Kidney (tissue), 13 donors: ENCODE measurements at regions not wholly inside any gene's neighbourhood (a gene's known extent, or its start where the extent isn't known, plus 50 kb on each side); places are given as distances from the start of the nearest gene placed in this dataset.
A peak's percentile ranks its signal among the peaks of the same experiment; 100 is the strongest.

Experiments used
- DNase-seq, 5 donors: peaks; one replicate each; pipeline ENCODE4 v3.0.0-alpha.2; 2013 to 2020
- FAIRE-seq: peaks from 2 replicates; lab custom pipeline; 2012; peaks lifted over from hg19 to GRCh38; lab: Jason Lieb, UNC
- H3K27ac ChIP-seq, 2 donors: one replicate each; pipeline ENCODE4 v1.7.0; 2013; ENCODE audit warnings: low read depth in 2 of 2, low read length in 2 of 2, inconsistent platforms in 1 of 2
- H3K27me3 ChIP-seq: one replicate; pipeline ENCODE4 v1.7.1; 2013; ENCODE audit warnings: low read length, inconsistent platforms; ENCODE audit not compliant: control insufficient read depth, insufficient read depth
- H3K36me3 ChIP-seq, 3 donors: one replicate each; pipeline versions ENCODE4 v1.7.0 to v1.7.1; 2013; ENCODE audit warnings: low read length in 3 of 3, control low read depth in 1 of 3, inconsistent platforms in 1 of 3; ENCODE audit not compliant: insufficient read depth in 3 of 3, control insufficient read depth in 2 of 3
- H3K4me1 ChIP-seq, 3 donors: one replicate each; pipeline versions ENCODE4 v1.7.0 to v1.7.1; 2013; ENCODE audit warnings: low read length in 3 of 3, inconsistent platforms in 1 of 3, low read depth in 1 of 3; ENCODE audit not compliant: control insufficient read depth in 2 of 3, insufficient read depth in 2 of 3
- H3K4me3 ChIP-seq, 3 donors: one replicate each; pipeline versions ENCODE4 v1.7.0 to v1.8.1; 2013; ENCODE audit warnings: low read length in 3 of 3, control low read depth in 1 of 3, inconsistent platforms in 1 of 3
- H3K9ac ChIP-seq, 3 donors: one replicate each; pipeline versions ENCODE4 v1.7.0 to v1.7.1; 2013; ENCODE audit warnings: low read length in 3 of 3, control low read depth in 1 of 3, inconsistent platforms in 1 of 3
- H3K9me3 ChIP-seq, 3 donors: one replicate each; pipeline versions ENCODE4 v1.7.0 to v1.7.1; 2013; ENCODE audit warnings: low read length in 3 of 3, control low read depth in 1 of 3, inconsistent platforms in 1 of 3; ENCODE audit not compliant: control insufficient read depth in 2 of 3, insufficient read depth in 1 of 3
- intact Hi-C: fragments of 100-400 bp; cut with DNase I; formaldehyde crosslinking; loops from one replicate; pipeline ENCODE4 v1.11.1; 2022
- TF ChIP-seq, protein P1 (sequence below): IDR thresholded peaks from 3 replicates; pipeline ENCODE4 v1.5.1; 2012; ENCODE audit warnings: mild to moderate bottlenecking, moderate library complexity, borderline replicate concordance; ENCODE audit not compliant: insufficient read depth; ENCODE audit errors: extremely low read depth
- donor health status: control.
- donor health status: control.
- donor health status: control.
- donor health status: control.
- donor health status: control.
- donor health status: DM: yes; HTN: yes; CAD: no.
- donor health status: Normal renal cell carcinoma (clear cell type).

DNA sequence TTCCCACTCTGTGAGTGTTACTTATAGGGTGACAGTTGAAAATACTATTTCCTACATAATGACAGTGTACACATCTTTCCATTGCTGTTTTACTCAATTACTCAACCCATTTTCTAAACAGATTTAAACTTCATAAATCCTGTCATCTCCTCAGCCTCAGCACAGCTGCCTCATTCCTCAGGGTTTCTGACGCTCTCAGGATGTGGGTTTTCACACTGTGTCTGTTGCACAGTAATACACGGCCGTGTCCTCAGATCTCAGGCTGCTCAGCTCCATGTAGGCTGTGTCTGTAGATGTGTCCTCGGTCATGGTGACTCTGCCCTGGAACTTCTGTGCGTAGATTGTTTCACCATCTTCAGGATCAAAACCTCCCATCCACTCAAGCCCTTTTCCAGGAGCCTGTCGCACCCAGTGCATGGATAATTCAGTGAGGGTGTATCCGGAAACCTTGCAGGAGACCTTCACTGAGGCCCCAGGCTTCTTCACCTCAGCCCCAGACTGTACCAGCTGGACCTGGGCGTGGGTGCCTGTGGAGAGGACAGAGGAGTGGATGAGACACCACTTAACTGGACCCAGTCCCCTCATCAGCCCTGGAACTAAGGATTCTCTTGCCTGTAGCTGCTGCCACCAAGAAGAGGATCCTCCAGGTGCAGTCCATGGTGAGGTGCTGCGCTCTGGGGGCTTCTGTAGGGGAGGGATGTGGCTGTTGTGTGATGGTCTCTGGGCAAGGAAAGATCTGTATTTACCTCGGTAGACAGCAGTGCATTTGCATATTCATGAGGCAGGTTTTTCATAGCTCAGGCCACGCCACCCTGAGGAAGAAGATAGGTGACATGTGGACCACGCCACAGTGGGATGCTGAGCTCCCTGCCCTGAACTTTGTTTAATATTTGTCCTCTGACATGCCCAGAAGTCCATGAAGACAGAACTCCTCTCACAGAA, 750.2 kb downstream of the TMEM121 start:
- H3K9me3 ChIP-seq, result no peaks in the 10 kb centered on the region
- intact Hi-C loops, result no loop called here
- no peak overlapping the region for H3K4me3 ChIP-seq
- H3K27me3 ChIP-seq, result no peaks in the 10 kb centered on the region
- H3K27ac ChIP-seq, result no peak overlapping the region
- FAIRE-seq, result no peak
- TF ChIP-seq, protein P1, sequence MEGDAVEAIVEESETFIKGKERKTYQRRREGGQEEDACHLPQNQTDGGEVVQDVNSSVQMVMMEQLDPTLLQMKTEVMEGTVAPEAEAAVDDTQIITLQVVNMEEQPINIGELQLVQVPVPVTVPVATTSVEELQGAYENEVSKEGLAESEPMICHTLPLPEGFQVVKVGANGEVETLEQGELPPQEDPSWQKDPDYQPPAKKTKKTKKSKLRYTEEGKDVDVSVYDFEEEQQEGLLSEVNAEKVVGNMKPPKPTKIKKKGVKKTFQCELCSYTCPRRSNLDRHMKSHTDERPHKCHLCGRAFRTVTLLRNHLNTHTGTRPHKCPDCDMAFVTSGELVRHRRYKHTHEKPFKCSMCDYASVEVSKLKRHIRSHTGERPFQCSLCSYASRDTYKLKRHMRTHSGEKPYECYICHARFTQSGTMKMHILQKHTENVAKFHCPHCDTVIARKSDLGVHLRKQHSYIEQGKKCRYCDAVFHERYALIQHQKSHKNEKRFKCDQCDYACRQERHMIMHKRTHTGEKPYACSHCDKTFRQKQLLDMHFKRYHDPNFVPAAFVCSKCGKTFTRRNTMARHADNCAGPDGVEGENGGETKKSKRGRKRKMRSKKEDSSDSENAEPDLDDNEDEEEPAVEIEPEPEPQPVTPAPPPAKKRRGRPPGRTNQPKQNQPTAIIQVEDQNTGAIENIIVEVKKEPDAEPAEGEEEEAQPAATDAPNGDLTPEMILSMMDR, result no peak
- H3K9ac ChIP-seq, result no peak overlapping the region
- no peaks in the 10 kb centered on the region for H3K36me3 ChIP-seq
- no peaks in the 10 kb centered on the region for H3K4me1 ChIP-seq
- no peak for DNase-seq

DNA sequence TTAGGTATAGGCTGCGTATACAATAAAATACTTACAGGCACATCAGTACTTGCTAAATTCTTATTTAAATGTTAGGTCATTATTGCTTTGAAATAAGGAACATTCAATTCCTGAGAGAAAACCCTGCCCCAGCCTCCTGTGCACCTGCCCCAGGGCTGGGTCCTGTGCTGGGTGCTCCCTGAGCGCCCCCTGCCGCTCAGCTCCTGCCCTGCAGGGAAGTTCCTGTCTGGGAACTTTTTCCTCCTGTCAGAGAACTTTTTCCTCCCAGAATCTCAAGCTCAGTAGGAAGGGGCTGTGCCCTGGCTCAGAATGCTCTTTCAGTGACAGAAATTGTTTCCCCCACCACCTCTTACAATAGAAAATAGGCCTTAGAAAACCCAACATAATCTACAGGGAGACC, 751.1 kb downstream of the TMEM121 start:
- Histone ChIP-seq H3K4me1 (no peaks in the 10 kb centered on the region), H3K27me3 (no peaks in the 10 kb centered on the region), H3K9me3 (no peaks in the 10 kb centered on the region), H3K9ac (no peak overlapping the region), H3K4me3 (no peak overlapping the region), H3K27ac (no peak overlapping the region), H3K36me3 (no peaks in the 10 kb centered on the region)
- TF ChIP-seq, protein P1, result peak; percentile 32
- intact Hi-C loops, result no loop called here
- FAIRE-seq, result no peak
- DNase-seq, result no peak

DNA sequence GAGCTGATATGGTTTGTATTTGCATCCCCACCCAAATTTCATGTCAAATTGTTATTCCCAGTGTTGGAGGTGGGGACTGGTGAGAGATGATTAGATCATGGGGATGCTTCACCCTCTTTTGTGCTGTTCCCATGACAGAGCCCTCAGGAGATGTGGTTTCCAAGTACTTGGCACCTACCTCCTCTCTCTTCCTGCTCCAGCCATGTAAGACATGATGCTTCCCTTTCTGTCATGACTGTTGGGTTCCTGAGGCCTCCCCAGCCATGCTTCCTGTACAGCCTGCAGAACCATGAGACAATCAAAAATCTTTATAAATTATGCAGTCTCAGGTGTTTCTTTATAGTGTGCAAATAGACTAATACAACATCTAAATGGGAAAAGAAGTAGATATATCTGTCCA, 754.5 kb downstream of the TMEM121 start:
- Histone ChIP-seq H3K9me3 (no peaks in the 10 kb centered on the region), H3K4me3 (no peak overlapping the region), H3K36me3 (no peaks in the 10 kb centered on the region), H3K27me3 (no peaks in the 10 kb centered on the region), H3K9ac (no peak overlapping the region), H3K4me1 (no peaks in the 10 kb centered on the region), H3K27ac (no peak overlapping the region)
- TF ChIP-seq, protein P1, result no peak
- no peak for DNase-seq
- intact Hi-C loops, result no loop called here
- FAIRE-seq, result no peak
